ENCODE measurements at regions not wholly inside any gene's neighbourhood (a gene's known extent, or its start where the extent isn't known, plus 50 kb on each side); places are given as distances from the start of the nearest gene placed in this dataset.

DNA sequence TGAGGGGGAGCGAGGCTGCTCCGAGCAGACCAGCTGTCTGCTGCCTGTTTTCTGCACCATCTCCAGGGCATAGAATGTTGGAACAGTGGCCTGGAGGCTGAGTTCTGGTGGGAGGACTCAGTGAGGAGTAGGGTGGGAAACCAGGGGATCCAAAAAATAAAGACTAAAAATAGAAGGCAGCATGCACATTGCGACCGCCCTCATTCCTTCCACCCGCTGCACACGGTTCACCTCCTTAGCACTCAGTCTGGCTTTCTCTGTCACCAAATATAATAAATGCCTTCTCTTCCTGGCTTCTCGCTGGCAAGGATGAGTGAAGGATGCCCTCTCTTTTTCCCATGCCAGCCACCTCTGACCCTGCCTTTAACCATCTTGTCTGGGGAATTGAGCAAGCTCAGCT is 146.2 kb downstream of the AACS start:
- no peak for TF ChIP-seq ZFX (IDR thresholded peaks at IDR 0.05)
- TF ChIP-seq, protein P1, sequence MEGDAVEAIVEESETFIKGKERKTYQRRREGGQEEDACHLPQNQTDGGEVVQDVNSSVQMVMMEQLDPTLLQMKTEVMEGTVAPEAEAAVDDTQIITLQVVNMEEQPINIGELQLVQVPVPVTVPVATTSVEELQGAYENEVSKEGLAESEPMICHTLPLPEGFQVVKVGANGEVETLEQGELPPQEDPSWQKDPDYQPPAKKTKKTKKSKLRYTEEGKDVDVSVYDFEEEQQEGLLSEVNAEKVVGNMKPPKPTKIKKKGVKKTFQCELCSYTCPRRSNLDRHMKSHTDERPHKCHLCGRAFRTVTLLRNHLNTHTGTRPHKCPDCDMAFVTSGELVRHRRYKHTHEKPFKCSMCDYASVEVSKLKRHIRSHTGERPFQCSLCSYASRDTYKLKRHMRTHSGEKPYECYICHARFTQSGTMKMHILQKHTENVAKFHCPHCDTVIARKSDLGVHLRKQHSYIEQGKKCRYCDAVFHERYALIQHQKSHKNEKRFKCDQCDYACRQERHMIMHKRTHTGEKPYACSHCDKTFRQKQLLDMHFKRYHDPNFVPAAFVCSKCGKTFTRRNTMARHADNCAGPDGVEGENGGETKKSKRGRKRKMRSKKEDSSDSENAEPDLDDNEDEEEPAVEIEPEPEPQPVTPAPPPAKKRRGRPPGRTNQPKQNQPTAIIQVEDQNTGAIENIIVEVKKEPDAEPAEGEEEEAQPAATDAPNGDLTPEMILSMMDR (conservative IDR thresholded peaks at IDR 0.05), result no peak

DNA sequence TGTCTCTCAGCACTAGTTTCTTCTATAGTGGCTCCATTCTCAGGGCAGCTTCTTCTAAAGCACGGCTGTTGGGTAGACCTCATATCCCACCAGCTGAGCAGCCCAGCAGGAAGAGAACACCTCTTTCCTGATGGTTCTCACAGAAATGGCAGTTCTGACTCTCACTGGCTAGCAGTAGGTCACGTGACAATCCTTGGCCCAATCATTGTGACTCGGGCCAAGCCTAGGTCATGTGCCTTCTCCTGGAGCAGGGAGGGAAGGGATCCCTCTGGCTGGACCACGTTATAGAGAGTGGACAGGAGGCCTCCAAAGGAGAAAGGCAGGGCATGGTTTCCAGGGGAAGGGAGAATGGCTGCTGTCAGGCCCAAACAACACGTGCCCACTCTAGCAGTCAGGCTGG is 149.1 kb downstream of the AACS start:
- no peak overlapping the region for H3K27ac ChIP-seq
- no peak for TF ChIP-seq ZFX (IDR thresholded peaks at IDR 0.05)

More for the DNA sequence above, 146.2 kb downstream of the AACS start:
- H3K27ac ChIP-seq, result no peak overlapping the region

DNA sequence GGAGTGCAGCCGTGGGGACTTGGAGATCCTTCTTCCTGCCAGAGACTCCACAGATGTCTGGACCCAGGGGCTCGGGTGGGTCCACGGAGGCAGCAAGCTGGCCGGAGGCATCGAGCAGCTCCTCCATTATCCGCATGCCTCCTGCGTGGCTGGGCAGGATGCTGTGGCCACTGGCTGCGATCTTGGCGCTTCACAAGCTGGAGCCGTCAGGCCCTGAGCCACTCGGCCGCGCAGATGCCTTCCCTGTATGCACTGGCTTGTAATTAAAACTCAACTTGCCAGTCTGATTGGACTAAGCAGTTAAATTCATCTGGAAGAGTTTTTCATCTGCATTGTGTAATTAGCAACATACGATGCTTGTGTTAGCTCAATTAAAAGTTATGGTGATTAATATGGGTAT is 151.5 kb downstream of the AACS start:
- no peak overlapping the region for H3K27ac ChIP-seq
- TF ChIP-seq ZFX (IDR thresholded peaks at IDR 0.05), result no peak
- TF ChIP-seq, protein P1 (conservative IDR thresholded peaks at IDR 0.05), result no peak

DNA sequence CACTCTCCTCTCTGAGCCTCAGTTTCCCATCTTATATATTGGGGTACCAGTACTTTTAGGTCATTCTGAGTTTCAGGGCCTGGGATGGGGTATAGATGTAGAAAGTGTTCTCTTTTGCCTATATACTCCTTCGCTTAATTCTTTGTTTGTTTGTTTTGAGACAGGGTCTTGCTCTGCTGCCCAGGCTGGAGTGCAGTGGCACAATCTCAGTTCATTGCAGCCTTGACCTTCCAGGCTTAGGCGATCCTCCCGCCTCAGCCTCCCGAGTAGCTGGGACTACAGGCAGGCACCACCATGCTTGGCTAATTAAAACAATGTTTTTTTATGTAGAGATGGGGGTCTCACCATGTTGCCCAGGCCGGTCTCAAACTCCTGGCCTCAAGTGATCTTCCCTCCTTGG is 152.1 kb downstream of the AACS start:
- TF ChIP-seq, protein P1 (conservative IDR thresholded peaks at IDR 0.05), result no peak
- no peak for TF ChIP-seq ZFX (IDR thresholded peaks at IDR 0.05)
- H3K27ac ChIP-seq, result no peak overlapping the region

DNA sequence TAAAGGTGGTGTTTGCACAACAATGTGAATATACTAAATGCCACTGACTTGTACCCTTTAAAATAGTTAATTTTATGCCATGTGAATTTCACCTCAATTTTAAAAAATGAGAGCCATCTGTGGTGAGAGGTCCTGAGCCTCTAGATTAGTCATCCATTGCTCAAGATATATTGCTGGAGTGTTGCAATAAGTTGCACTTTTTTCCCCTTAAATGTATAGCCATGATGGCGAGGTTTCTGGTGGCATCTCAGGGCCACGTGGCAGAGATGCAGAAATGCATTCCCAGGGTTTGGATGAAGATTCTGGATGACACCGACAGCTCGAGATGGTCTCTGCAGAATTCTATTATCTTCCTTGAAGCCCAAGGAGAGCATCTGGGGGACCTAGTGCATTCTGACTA is 153.7 kb downstream of the AACS start:
- no peak overlapping the region for H3K27ac ChIP-seq
- TF ChIP-seq, protein P1 (conservative IDR thresholded peaks at IDR 0.05), result no peak
- no peak for TF ChIP-seq ZFX (IDR thresholded peaks at IDR 0.05)

DNA sequence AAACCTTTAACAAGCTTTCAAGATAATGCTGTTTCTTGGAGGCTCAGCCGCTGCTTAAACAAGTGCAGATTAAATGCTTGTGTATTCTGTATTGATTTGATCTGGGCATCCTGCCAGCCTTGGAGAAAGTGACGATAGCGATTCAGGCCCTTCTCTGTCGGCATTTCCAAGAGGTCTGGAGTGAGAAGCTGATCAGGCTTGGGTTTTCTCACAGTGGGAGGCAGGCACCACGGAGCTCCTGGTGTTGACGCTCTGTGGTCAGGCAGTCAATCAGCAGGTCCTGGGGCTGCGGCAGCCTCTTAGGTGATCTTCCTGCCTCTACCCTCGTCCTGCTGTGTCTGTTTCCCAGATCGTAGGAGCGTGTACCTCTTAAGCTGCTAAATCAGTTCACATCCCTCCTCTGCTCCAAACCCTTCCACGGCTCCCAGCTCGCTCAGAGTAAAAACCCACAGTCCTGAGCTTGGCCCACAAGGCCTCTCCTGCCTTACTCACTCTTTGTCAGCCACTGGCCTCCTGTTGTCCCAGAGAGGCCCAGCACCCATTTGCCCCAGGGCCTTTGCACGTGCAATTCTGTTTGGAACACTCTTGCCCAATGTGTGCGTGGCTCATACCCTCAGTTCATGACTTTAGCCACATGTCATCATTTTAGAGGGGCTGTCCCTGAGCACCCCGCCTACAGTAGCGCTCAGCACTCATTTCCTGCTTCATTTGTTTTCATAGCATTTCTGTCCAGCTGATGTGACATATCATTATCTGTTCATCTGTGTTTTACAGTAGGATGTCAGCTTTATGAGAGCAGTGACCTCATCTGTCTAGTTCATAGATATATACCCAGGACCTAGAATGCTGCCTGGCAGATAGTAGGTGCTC is 155.4 kb downstream of the AACS start:
- H3K27ac ChIP-seq, result no peak overlapping the region
- TF ChIP-seq, protein P1 (conservative IDR thresholded peaks at IDR 0.05), result no peak
- TF ChIP-seq ZFX (IDR thresholded peaks at IDR 0.05), result no peak

DNA sequence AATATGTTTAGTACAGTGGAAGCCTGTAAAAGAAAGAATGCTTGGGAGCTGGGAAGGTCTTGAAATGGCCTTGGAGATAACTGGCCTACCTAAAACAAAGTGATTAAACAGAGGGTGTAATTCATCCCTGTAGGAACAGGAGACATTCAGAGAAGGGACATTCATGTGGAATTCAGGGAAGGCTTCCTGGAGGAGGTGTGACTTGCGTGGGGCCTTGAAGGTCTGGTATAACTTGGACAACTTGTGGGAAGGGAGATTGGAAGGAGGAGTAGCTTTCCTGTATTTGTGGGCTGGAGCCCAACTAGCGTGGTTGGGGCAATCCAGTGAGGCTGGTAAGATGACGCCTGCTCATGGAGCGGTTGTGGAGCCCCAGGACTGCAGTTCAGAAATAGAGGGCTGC is 156.4 kb downstream of the AACS start:
- TF ChIP-seq, protein P1 (conservative IDR thresholded peaks at IDR 0.05), result no peak
- TF ChIP-seq ZFX (IDR thresholded peaks at IDR 0.05), result no peak
- H3K27ac ChIP-seq, result no peak overlapping the region

DNA sequence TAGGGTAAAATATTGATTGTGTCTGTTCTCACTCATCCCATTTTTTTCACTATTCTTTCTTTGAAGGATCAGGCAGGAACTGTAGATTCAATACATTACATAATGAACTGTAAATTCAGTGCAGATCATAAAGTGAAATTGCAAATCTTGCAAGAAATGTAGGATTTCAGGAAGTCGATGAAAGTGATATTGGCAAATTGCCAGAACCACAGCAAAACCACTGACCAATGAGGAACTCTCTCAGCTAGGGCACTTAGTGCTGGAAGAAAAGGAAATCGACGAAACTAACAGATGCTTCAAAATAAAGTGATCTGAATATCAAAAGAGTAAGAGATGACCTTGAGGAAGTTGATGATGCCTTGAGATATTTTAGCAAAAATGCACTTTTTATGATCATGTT is 157.6 kb downstream of the AACS start:
- TF ChIP-seq ZFX (IDR thresholded peaks at IDR 0.05), result no peak
- TF ChIP-seq, protein P1 (conservative IDR thresholded peaks at IDR 0.05), result no peak

More for the DNA sequence above, 157.6 kb downstream of the AACS start:
- H3K27ac ChIP-seq, result no peak overlapping the region
